ENCODE measurements at regions not wholly inside any gene's neighbourhood (a gene's known extent, or its start where the extent isn't known, plus 50 kb on each side); places are given as distances from the start of the nearest gene placed in this dataset.

- H3K9me2 ChIP-seq (replicated peaks; ENCODE audit: insufficient read depth, low read length) = no peaks in the 10 kb centered on the region; the same call in 1 of the 2 replicates
- no peak overlapping the region for H2AFZ ChIP-seq (ENCODE audit: low read depth, low read length, severe bottlenecking)
- no peak overlapping the region for H3K9ac ChIP-seq (ENCODE audit: low read length)
- H3K36me3 ChIP-seq (ENCODE audit: low read length) = no peaks in the 10 kb centered on the region
- H3F3A ChIP-seq (ENCODE audit: insufficient read depth) = no peaks in the 10 kb centered on the region
- H4K20me1 ChIP-seq (ENCODE audit: low read depth, low read length) = no peaks in the 10 kb centered on the region
- H3K79me2 ChIP-seq (ENCODE audit: insufficient read depth, low read length) = no peaks in the 10 kb centered on the region
- no peaks in the 10 kb centered on the region for H3K9me3 ChIP-seq (ENCODE audit: insufficient read depth, low read length)
- no peak overlapping the region for H3K27ac ChIP-seq (ENCODE audit: low read depth, low read length)
- TF ChIP-seq EZH2phosphoT487 (conservative IDR thresholded peaks at IDR 0.05; ENCODE audit: low read length) (no peak), CTCF (IDR thresholded peaks at IDR 0.05; ENCODE audit: insufficient read depth, low read length, poor library complexity, severe bottlenecking) (no peak)
- H3K4me3 ChIP-seq (ENCODE audit: insufficient read depth, low read length, poor library complexity, severe bottlenecking) = no peak overlapping the region
- H3K27me3 ChIP-seq (ENCODE audit: low read length) = no peaks in the 10 kb centered on the region
- H3K4me2 ChIP-seq (ENCODE audit: low read depth, low read length, poor library complexity, severe bottlenecking) = no peak overlapping the region
Observed at GRCh38 chr12:61538951-61539350, 721.3 kb upstream of the USP15 start.

- Histone ChIP-seq H3K27me3 (ENCODE audit: low read length) (no peaks in the 10 kb centered on the region), H3K27ac (ENCODE audit: low read depth, low read length) (no peak overlapping the region), H3F3A (ENCODE audit: insufficient read depth) (no peaks in the 10 kb centered on the region), H3K4me2 (ENCODE audit: low read depth, low read length, poor library complexity, severe bottlenecking) (no peak overlapping the region), H4K20me1 (ENCODE audit: low read depth, low read length) (no peaks in the 10 kb centered on the region), H3K9me2 (replicated peaks; ENCODE audit: insufficient read depth, low read length) (no peaks in the 10 kb centered on the region), H3K79me2 (ENCODE audit: insufficient read depth, low read length) (no peaks in the 10 kb centered on the region), H3K4me3 (ENCODE audit: insufficient read depth, low read length, poor library complexity, severe bottlenecking) (no peak overlapping the region), H3K9ac (ENCODE audit: low read length) (no peak overlapping the region), H3K9me3 (ENCODE audit: insufficient read depth, low read length) (no peaks in the 10 kb centered on the region), H2AFZ (ENCODE audit: low read depth, low read length, severe bottlenecking) (no peak overlapping the region), H3K36me3 (ENCODE audit: low read length) (no peaks in the 10 kb centered on the region)
- no peak for TF ChIP-seq CTCF (IDR thresholded peaks at IDR 0.05; ENCODE audit: insufficient read depth, low read length, poor library complexity, severe bottlenecking)
Observed at GRCh38 chr12:61542551-61542950, 717.7 kb upstream of the USP15 start.

- Histone ChIP-seq H3K27ac (ENCODE audit: low read depth, low read length) (no peak overlapping the region), H3K9me3 (ENCODE audit: insufficient read depth, low read length) (no peaks in the 10 kb centered on the region)
- TF ChIP-seq EZH2phosphoT487 (conservative IDR thresholded peaks at IDR 0.05; ENCODE audit: low read length) (no peak), CTCF (IDR thresholded peaks at IDR 0.05; ENCODE audit: insufficient read depth, low read length, poor library complexity, severe bottlenecking) (no peak)
Observed at GRCh38 chr12:61546296-61546695, 713.9 kb upstream of the USP15 start.

GRCh38 chr12:61553091-61553490 is 707.1 kb upstream of the USP15 start:
- Histone ChIP-seq H2AFZ (ENCODE audit: low read depth, low read length, severe bottlenecking) (no peak overlapping the region), H3K79me2 (ENCODE audit: insufficient read depth, low read length) (no peaks in the 10 kb centered on the region), H3K36me3 (ENCODE audit: low read length) (no peaks in the 10 kb centered on the region), H4K20me1 (ENCODE audit: low read depth, low read length) (no peaks in the 10 kb centered on the region), H3K4me2 (ENCODE audit: low read depth, low read length, poor library complexity, severe bottlenecking) (no peak overlapping the region), H3K27ac (ENCODE audit: low read depth, low read length) (no peak overlapping the region), H3F3A (ENCODE audit: insufficient read depth) (no peaks in the 10 kb centered on the region), H3K4me3 (ENCODE audit: insufficient read depth, low read length, poor library complexity, severe bottlenecking) (no peak overlapping the region), H3K9ac (ENCODE audit: low read length) (no peak overlapping the region), H3K27me3 (ENCODE audit: low read length) (no peaks in the 10 kb centered on the region), H3K9me3 (ENCODE audit: insufficient read depth, low read length) (no peaks in the 10 kb centered on the region), H3K9me2 (replicated peaks; ENCODE audit: insufficient read depth, low read length) (no peaks in the 10 kb centered on the region)
- no peak for TF ChIP-seq CTCF (IDR thresholded peaks at IDR 0.05; ENCODE audit: insufficient read depth, low read length, poor library complexity, severe bottlenecking)
- TF ChIP-seq EZH2phosphoT487 (conservative IDR thresholded peaks at IDR 0.05; ENCODE audit: low read length) = no peak

More at GRCh38 chr12:61546296-61546695, 713.9 kb upstream of the USP15 start:
- no peaks in the 10 kb centered on the region for H3K79me2 ChIP-seq (ENCODE audit: insufficient read depth, low read length)
- no peak overlapping the region for H3K9ac ChIP-seq (ENCODE audit: low read length)
- H3K4me3 ChIP-seq (ENCODE audit: insufficient read depth, low read length, poor library complexity, severe bottlenecking) = no peak overlapping the region
- no peaks in the 10 kb centered on the region for H3F3A ChIP-seq (ENCODE audit: insufficient read depth)
- H4K20me1 ChIP-seq (ENCODE audit: low read depth, low read length) = no peaks in the 10 kb centered on the region
- H3K27me3 ChIP-seq (ENCODE audit: low read length) = no peaks in the 10 kb centered on the region
- H3K4me2 ChIP-seq (ENCODE audit: low read depth, low read length, poor library complexity, severe bottlenecking) = no peak overlapping the region
- H3K36me3 ChIP-seq (ENCODE audit: low read length) = no peaks in the 10 kb centered on the region
- no peak overlapping the region for H2AFZ ChIP-seq (ENCODE audit: low read depth, low read length, severe bottlenecking)
- H3K9me2 ChIP-seq (replicated peaks; ENCODE audit: insufficient read depth, low read length) = no peaks in the 10 kb centered on the region
